H9 (cell line): ENCODE measurements at regions not wholly inside any gene's neighbourhood (a gene's known extent, or its start where the extent isn't known, plus 50 kb on each side); places are given as distances from the start of the nearest gene placed in this dataset.

Experiments used
- DNase-seq: peaks from one replicate; pipeline ENCODE4 v3.0.0-alpha.2; 2017
- H2AFZ ChIP-seq: one replicate; pipeline ENCODE4 v1.6.1; 2013; ENCODE audit warnings: mild to moderate bottlenecking, low read length, control low read depth, moderate library complexity
- H2AK5ac ChIP-seq: 2 replicates; pipeline ENCODE4 v1.6.1; 2013; ENCODE audit warnings: low read length, control low read depth, mixed read lengths; ENCODE audit not compliant: insufficient read length
- H2BK120ac ChIP-seq: one replicate; pipeline ENCODE4 v1.6.1; 2013; ENCODE audit warnings: low read depth, mild to moderate bottlenecking, low read length, control low read depth, inconsistent platforms; ENCODE audit not compliant: poor library complexity, severe bottlenecking
- H2BK12ac ChIP-seq: 2 replicates; pipeline ENCODE4 v1.6.1; 2013; ENCODE audit warnings: low read length, control low read depth, mixed read lengths, low read depth; ENCODE audit not compliant: insufficient read length
- H2BK15ac ChIP-seq: 2 replicates; pipeline ENCODE4 v1.6.1; 2013; ENCODE audit warnings: low read depth, low read length, control low read depth
- H2BK20ac ChIP-seq: one replicate; pipeline ENCODE4 v1.6.1; 2013; ENCODE audit warnings: low read depth, mild to moderate bottlenecking, low read length, control low read depth, inconsistent platforms; ENCODE audit not compliant: poor library complexity, severe bottlenecking
- H2BK5ac ChIP-seq: 2 replicates; pipeline ENCODE4 v1.6.1; 2013; ENCODE audit warnings: low read length, control low read depth, mixed read lengths; ENCODE audit not compliant: insufficient read length
- H3K14ac ChIP-seq: 2 replicates; pipeline ENCODE4 v1.6.1; 2013; ENCODE audit warnings: low read length, control low read depth; ENCODE audit not compliant: insufficient read depth
- H3K18ac ChIP-seq: 2 replicates; pipeline ENCODE4 v1.6.1; 2013; ENCODE audit warnings: low read depth, mild to moderate bottlenecking, mixed read lengths, low read length, control low read depth; ENCODE audit not compliant: insufficient read length
- H3K23ac ChIP-seq: 2 replicates; pipeline ENCODE4 v1.6.1; 2013; ENCODE audit warnings: low read length, control low read depth, mixed read lengths, low read depth; ENCODE audit not compliant: insufficient read length
- H3K23me2 ChIP-seq: 2 replicates; pipeline ENCODE4 v1.6.1; 2013; ENCODE audit warnings: low read depth, mild to moderate bottlenecking, mixed read lengths, low read length, control low read depth; ENCODE audit not compliant: insufficient read length, poor library complexity, severe bottlenecking
- H3K27ac ChIP-seq: 2 replicates; pipeline ENCODE4 v1.5.1; 2013; ENCODE audit warnings: low read length, control low read depth, mixed read lengths, low read depth; ENCODE audit not compliant: insufficient read length
- H3K27me3 ChIP-seq: 2 replicates; pipeline ENCODE4 v1.6.1; 2013; ENCODE audit warnings: low read length, control low read depth, inconsistent platforms; ENCODE audit not compliant: insufficient read depth
- H3K4ac ChIP-seq: 2 replicates; pipeline ENCODE4 v1.6.1; 2013; ENCODE audit warnings: low read depth, mild to moderate bottlenecking, control low read depth, inconsistent platforms, low read length, moderate library complexity
- H3K4me1 ChIP-seq: 2 replicates; pipeline ENCODE4 v1.6.1; 2013; ENCODE audit warnings: low read length, control low read depth, inconsistent platforms; ENCODE audit not compliant: insufficient read depth
- H3K4me2 ChIP-seq: 2 replicates; pipeline ENCODE4 v1.6.1; 2013; ENCODE audit warnings: low read length, control low read depth, mixed read lengths; ENCODE audit not compliant: insufficient read length, insufficient read depth
- H3K56ac ChIP-seq: 2 replicates; pipeline ENCODE4 v1.6.1; 2013; ENCODE audit warnings: low read depth, mild to moderate bottlenecking, mixed read lengths, low read length, control low read depth; ENCODE audit not compliant: insufficient read length
- H3K79me1 ChIP-seq: 2 replicates; pipeline ENCODE4 v1.6.1; 2013; ENCODE audit warnings: low read depth, mild to moderate bottlenecking, moderate library complexity, low read length, control low read depth, inconsistent platforms; ENCODE audit not compliant: insufficient read depth, poor library complexity, severe bottlenecking
- H3K79me2 ChIP-seq: 2 replicates; pipeline ENCODE4 v1.6.1; 2013; ENCODE audit warnings: low read length, control low read depth, inconsistent platforms; ENCODE audit not compliant: insufficient read depth
- H3K9ac ChIP-seq: 2 replicates; pipeline ENCODE4 v1.6.1; 2013; ENCODE audit warnings: low read length, control low read depth, mixed read lengths; ENCODE audit not compliant: insufficient read length; ENCODE audit errors: extremely low read depth
- H3K9me3 ChIP-seq: one replicate; pipeline ENCODE4 v1.6.1; 2013; ENCODE audit warnings: low read depth, low read length, inconsistent platforms; ENCODE audit not compliant: control insufficient read depth
- H3T11ph ChIP-seq: one replicate; pipeline ENCODE4 v1.6.1; 2013; ENCODE audit warnings: mild to moderate bottlenecking, low read length, control low read depth, inconsistent platforms
- H4K20me1 ChIP-seq: one replicate; pipeline ENCODE4 v1.6.1; 2013; ENCODE audit not compliant: control insufficient read depth, insufficient read length, insufficient read depth
- H4K5ac ChIP-seq: 2 replicates; pipeline ENCODE4 v1.6.1; 2013; ENCODE audit warnings: low read depth, mild to moderate bottlenecking, mixed read lengths, low read length, control low read depth; ENCODE audit not compliant: insufficient read length
- H4K8ac ChIP-seq: replicated peaks from 2 replicates; pipeline ENCODE4 v1.6.1; 2013; ENCODE audit warnings: low read length, control low read depth, mixed read lengths, low read depth; ENCODE audit not compliant: insufficient read length
- H4K91ac ChIP-seq: 2 replicates; pipeline ENCODE4 v1.6.1; 2013; ENCODE audit warnings: low read depth, mild to moderate bottlenecking, moderate library complexity, mixed read lengths, low read length, control low read depth; ENCODE audit not compliant: insufficient read length
- H3K27ac Mint-ChIP-seq, 3 experiments: 2 replicates in 2 of 3; 3 replicates in 1 of 3; pipeline ENCODE4 v1.8.0; 2020 to 2021; ENCODE audit warnings: mixed read lengths in 3 of 3, mild to moderate bottlenecking in 1 of 3, moderate library complexity in 1 of 3
- H3K27me3 Mint-ChIP-seq: 2 replicates; pipeline ENCODE4 v1.8.0; 2021; ENCODE audit warnings: low read depth, mild to moderate bottlenecking, moderate library complexity, mixed read lengths
- H3K36me3 Mint-ChIP-seq, 3 experiments: 2 replicates in 2 of 3; 3 replicates in 1 of 3; pipeline ENCODE4 v1.8.0; 2020 to 2021; ENCODE audit warnings: low read depth in 3 of 3, mixed read lengths in 3 of 3; ENCODE audit not compliant: insufficient read depth in 1 of 3
- H3K4me1 Mint-ChIP-seq, 2 experiments: 2 replicates each; pipeline ENCODE4 v1.8.0; 2020; ENCODE audit warnings: mixed read lengths in 2 of 2
- H3K4me3 Mint-ChIP-seq, 2 experiments: 2 replicates in 1 of 2; 3 replicates in 1 of 2; pipeline ENCODE4 v1.8.0; 2020 to 2021; ENCODE audit warnings: mild to moderate bottlenecking in 2 of 2, mixed read lengths in 2 of 2, moderate library complexity in 1 of 2
- H3K9me3 Mint-ChIP-seq, 2 experiments: 2 replicates in 1 of 2; 3 replicates in 1 of 2; pipeline ENCODE4 v1.8.0; 2020; ENCODE audit warnings: mild to moderate bottlenecking in 2 of 2, mixed read lengths in 2 of 2, moderate library complexity in 1 of 2
- WGBS: extraction: QIAGEN DNeasy Blood & Tissue Kit; methylation state at CpG from one replicate; pipeline ENCODE4 v1.1.7; 2013; ENCODE audit warnings: missing lambda C conversion rate, low lambda C conversion rate, mixed read lengths; ENCODE audit not compliant: insufficient read length; ENCODE audit errors: extremely low coverage; 5-methylcytosine and 5-hydroxymethylcytosine counted together
- TF ChIP-seq, protein P1 (sequence below): fragments of 200-600 bp; sonication (generic); conservative IDR thresholded peaks from 3 replicates; pipeline ENCODE4 v1.8.0; 2021; ENCODE audit warnings: antibody characterized with exemption, mild to moderate bottlenecking

DNA sequence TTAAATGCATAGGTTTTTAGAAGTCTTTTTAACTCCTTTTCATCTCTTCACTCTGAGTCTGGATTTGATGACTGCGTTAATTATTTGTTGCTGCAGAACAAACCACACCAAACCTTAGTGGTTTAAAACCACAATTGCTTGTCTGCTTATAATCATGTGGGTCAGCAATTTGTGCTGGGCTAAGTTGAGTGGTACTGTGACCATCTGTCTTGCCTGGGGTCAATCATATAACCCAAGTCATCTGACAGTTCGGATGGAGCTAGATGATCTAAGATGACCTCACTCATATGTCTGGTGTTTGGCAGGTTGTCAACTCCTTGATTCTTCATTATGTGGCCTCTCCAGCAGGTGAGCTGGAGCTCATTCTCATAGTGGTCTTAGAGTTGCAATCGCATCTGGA lies 219.1 kb upstream of the ELAVL2 start:
- TF ChIP-seq, protein P1, sequence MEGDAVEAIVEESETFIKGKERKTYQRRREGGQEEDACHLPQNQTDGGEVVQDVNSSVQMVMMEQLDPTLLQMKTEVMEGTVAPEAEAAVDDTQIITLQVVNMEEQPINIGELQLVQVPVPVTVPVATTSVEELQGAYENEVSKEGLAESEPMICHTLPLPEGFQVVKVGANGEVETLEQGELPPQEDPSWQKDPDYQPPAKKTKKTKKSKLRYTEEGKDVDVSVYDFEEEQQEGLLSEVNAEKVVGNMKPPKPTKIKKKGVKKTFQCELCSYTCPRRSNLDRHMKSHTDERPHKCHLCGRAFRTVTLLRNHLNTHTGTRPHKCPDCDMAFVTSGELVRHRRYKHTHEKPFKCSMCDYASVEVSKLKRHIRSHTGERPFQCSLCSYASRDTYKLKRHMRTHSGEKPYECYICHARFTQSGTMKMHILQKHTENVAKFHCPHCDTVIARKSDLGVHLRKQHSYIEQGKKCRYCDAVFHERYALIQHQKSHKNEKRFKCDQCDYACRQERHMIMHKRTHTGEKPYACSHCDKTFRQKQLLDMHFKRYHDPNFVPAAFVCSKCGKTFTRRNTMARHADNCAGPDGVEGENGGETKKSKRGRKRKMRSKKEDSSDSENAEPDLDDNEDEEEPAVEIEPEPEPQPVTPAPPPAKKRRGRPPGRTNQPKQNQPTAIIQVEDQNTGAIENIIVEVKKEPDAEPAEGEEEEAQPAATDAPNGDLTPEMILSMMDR: no peak
- no peak overlapping the region for H3K27ac Mint-ChIP-seq

More for the DNA sequence above, 219.1 kb upstream of the ELAVL2 start:
- no peaks in the 10 kb centered on the region; a peak in 1 of 5 replicates for H3K9me3 Mint-ChIP-seq
- Histone ChIP-seq H4K20me1 (no peaks in the 10 kb centered on the region), H3K23ac (no peak overlapping the region), H3K4me2 (no peak overlapping the region), H3K4ac (no peak overlapping the region), H2AFZ (no peak overlapping the region), H3K79me2 (no peaks in the 10 kb centered on the region), H3K14ac (no peak overlapping the region), H3K27ac (no peak overlapping the region), H2BK15ac (no peak overlapping the region), H2BK5ac (no peak overlapping the region), H2BK12ac (no peak overlapping the region), H3K9me3 (no peaks in the 10 kb centered on the region), H2BK20ac (no peak overlapping the region), H3T11ph (no peak overlapping the region), H4K5ac (no peak overlapping the region), H3K18ac (no peak overlapping the region), H3K79me1 (no peaks in the 10 kb centered on the region), H3K27me3 (no peaks in the 10 kb centered on the region), H4K91ac (no peak overlapping the region), H2AK5ac (no peak overlapping the region), H4K8ac (no peak overlapping the region), H3K23me2 (no peaks in the 10 kb centered on the region), H3K56ac (no peak overlapping the region), H2BK120ac (no peak overlapping the region), H3K9ac (no peak overlapping the region), H3K4me1 (no peaks in the 10 kb centered on the region)
- H3K36me3 Mint-ChIP-seq: no peaks in the 10 kb centered on the region; a peak in 1 of 7 replicates
- no peak for DNase-seq
- WGBS: no CpG with 5 or more reads among the region's 3 CpGs
- no peaks in the 10 kb centered on the region for H3K27me3 Mint-ChIP-seq
- H3K4me1 Mint-ChIP-seq: 0 out of 4 replicates have a peak, but pooled peaks cover 0 to 4% of the 10 kb centered on the region in 2 experiments
- no peak overlapping the region for H3K4me3 Mint-ChIP-seq
